ENCODE measurements at regions not wholly inside any gene's neighbourhood (a gene's known extent, or its start where the extent isn't known, plus 50 kb on each side); places are given as distances from the start of the nearest gene placed in this dataset.
"Not testable (repeated sequence)": the region's sequence is repeated elsewhere in the genome, so short reads cannot be mapped to it uniquely, and the experiment has no call there.

- no peak for DNase-seq (ENCODE audit: low read depth)
These were observed 282.4 kb upstream of the DYNLRB2 start for GRCh38 chr16:80258407-80258806.

- no peak for DNase-seq (ENCODE audit: low read depth)
These were observed 285.8 kb upstream of the DYNLRB2 start for GRCh38 chr16:80254970-80255369.

- no peak for DNase-seq (ENCODE audit: low read depth)
These were observed 287.1 kb upstream of the DYNLRB2 start for GRCh38 chr16:80253741-80254140.

GRCh38 chr16:80250381-80250780 lies 290.4 kb upstream of the DYNLRB2 start:
- no peak for DNase-seq (ENCODE audit: low read depth)

- not testable (repeated sequence) for DNase-seq (ENCODE audit: low read depth)
These were observed 297.5 kb upstream of the DYNLRB2 start for GRCh38 chr16:80243303-80243702.

- DNase-seq (ENCODE audit: low read depth): not testable (repeated sequence)
These were observed 298.5 kb upstream of the DYNLRB2 start for GRCh38 chr16:80242279-80242678.

- DNase-seq (ENCODE audit: low read depth): no peak
These were observed 307.5 kb upstream of the DYNLRB2 start for GRCh38 chr16:80233097-80233835.

GRCh38 chr16:80231888-80232287 lies 308.9 kb upstream of the DYNLRB2 start:
- DNase-seq (ENCODE audit: low read depth): no peak

- no peak for DNase-seq (ENCODE audit: low read depth)
These were observed 309.7 kb upstream of the DYNLRB2 start for GRCh38 chr16:80231121-80231520.

- no peak for DNase-seq (ENCODE audit: low read depth)
These were observed 310.3 kb upstream of the DYNLRB2 start for GRCh38 chr16:80230328-80231120.

- no peak for DNase-seq (ENCODE audit: low read depth)
These were observed 314.3 kb upstream of the DYNLRB2 start for GRCh38 chr16:80226499-80226898.

GRCh38 chr16:80210787-80211186 lies 330.0 kb upstream of the DYNLRB2 start:
- no peak for DNase-seq (ENCODE audit: low read depth)

GRCh38 chr16:80208743-80209142 lies 332.1 kb upstream of the DYNLRB2 start:
- DNase-seq (ENCODE audit: low read depth): no peak

GRCh38 chr16:80208015-80208414 lies 332.8 kb upstream of the DYNLRB2 start:
- no peak for DNase-seq (ENCODE audit: low read depth)

GRCh38 chr16:80203821-80204220 lies 337.0 kb upstream of the DYNLRB2 start:
- no peak for DNase-seq (ENCODE audit: low read depth)

- DNase-seq (ENCODE audit: low read depth): no peak
These were observed 337.9 kb upstream of the DYNLRB2 start for GRCh38 chr16:80202831-80203413.

GRCh38 chr16:80200079-80200478 lies 340.7 kb upstream of the DYNLRB2 start:
- no peak for DNase-seq (ENCODE audit: low read depth)

GRCh38 chr16:80199614-80200013 lies 341.2 kb upstream of the DYNLRB2 start:
- no peak for DNase-seq (ENCODE audit: low read depth)

- no peak for DNase-seq (ENCODE audit: low read depth)
These were observed 342.2 kb upstream of the DYNLRB2 start for GRCh38 chr16:80198311-80199299.

- no peak for DNase-seq (ENCODE audit: low read depth)
These were observed 343.0 kb upstream of the DYNLRB2 start for GRCh38 chr16:80197741-80198201.

- DNase-seq (ENCODE audit: low read depth): no peak
These were observed 348.9 kb upstream of the DYNLRB2 start for GRCh38 chr16:80191928-80192327.
